B cell (primary cell): ENCODE measurements at regions not wholly inside any gene's neighbourhood (a gene's known extent, or its start where the extent isn't known, plus 50 kb on each side); places are given as distances from the start of the nearest gene placed in this dataset.

Source experiments
- ATAC-seq: fragments of 200-7000 bp; cut with Tn5 transposase; one replicate; pipeline ENCODE4 v1.10.0; 2021; ENCODE audit warnings: low read depth, mild to moderate bottlenecking, moderate number of reproducible peaks, moderate library complexity
- CTCF ChIA-PET: fragments of 350-600 bp; sonication (Branson Sonifier 250); formaldehyde crosslinking; loops from one replicate; lab custom pipeline; 2021; ENCODE audit warnings: antibody characterized with exemption, inconsistent platforms; lab: Charles Lee
- POLR2A ChIA-PET: fragments of 350-600 bp; sonication (Branson Sonifier 250); formaldehyde crosslinking; loops from one replicate; lab custom pipeline; 2021; ENCODE audit warnings: antibody characterized with exemption; lab: Charles Lee
- DNase-seq: peaks from one replicate; pipeline ENCODE4 v3.0.0; 2013
- H2AFZ ChIP-seq: 2 replicates; pipeline ENCODE4 v1.6.1; 2012; ENCODE audit warnings: mild to moderate bottlenecking, low read depth, low read length; ENCODE audit not compliant: insufficient read depth, poor library complexity, severe bottlenecking
- H3K27ac ChIP-seq, 2 donors: 1 replicate in 1 of 2; 2 replicates in 1 of 2; pipeline ENCODE4 v1.5.1; 2012 to 2013; ENCODE audit warnings: low read length in 2 of 2, mild to moderate bottlenecking in 2 of 2, moderate library complexity in 1 of 2
- H3K27me3 ChIP-seq, 4 experiments: fragments of 200-600 bp in 1 of 4; sonication (generic) in 1 of 4; replicated peaks in 1 of 4; 1 replicate in 2 of 4; 2 replicates in 2 of 4; pipeline versions ENCODE4 v1.6.1 to v1.7.0; 2013 to 2016; ENCODE audit warnings: low read length in 3 of 4, mild to moderate bottlenecking in 2 of 4, mixed read lengths in 1 of 4, moderate library complexity in 1 of 4; ENCODE audit not compliant: insufficient read depth in 4 of 4, control insufficient read depth in 3 of 4; ENCODE audit errors: control extremely low read depth in 1 of 4
- H3K36me3 ChIP-seq, 2 experiments: replicated peaks in 1 of 2; 1 replicate in 1 of 2; 2 replicates in 1 of 2; pipeline versions ENCODE4 v1.6.1 to v1.7.1; 2013; ENCODE audit warnings: low read length in 1 of 2; ENCODE audit not compliant: insufficient read depth in 2 of 2, control insufficient read depth in 1 of 2; ENCODE audit errors: control extremely low read depth in 1 of 2, extremely low read depth in 1 of 2
- H3K4me1 ChIP-seq, 2 donors: fragments of 200-600 bp in 1 of 2; sonication (generic) in 1 of 2; 1 replicate in 1 of 2; 2 replicates in 1 of 2; pipeline versions ENCODE4 v1.5.1 to v1.6.1; 2013 to 2017; ENCODE audit warnings: low read length in 2 of 2; ENCODE audit not compliant: control insufficient read depth in 2 of 2, insufficient read depth in 2 of 2
- H3K4me2 ChIP-seq: replicated peaks from 2 replicates; pipeline ENCODE3; 2012; ENCODE audit warnings: mild to moderate bottlenecking, low read depth, low read length; ENCODE audit not compliant: poor library complexity, severe bottlenecking
- H3K4me3 ChIP-seq, 5 experiments: fragments of 200-600 bp in 1 of 5; sonication (generic) in 1 of 5; 1 replicate in 3 of 5; 2 replicates in 2 of 5; pipeline versions ENCODE4 v1.5.1 to v1.7.0; 2011 to 2016; ENCODE audit warnings: low read length in 4 of 5, mild to moderate bottlenecking in 4 of 5, low read depth in 2 of 5, control low read depth in 1 of 5, moderate library complexity in 1 of 5; ENCODE audit not compliant: insufficient read depth in 1 of 5; ENCODE audit errors: control extremely low read depth in 1 of 5, extremely low read depth in 1 of 5
- H3K79me2 ChIP-seq: fragments of 200-600 bp; sonication (generic); one replicate; pipeline ENCODE4 v1.6.0; 2016; ENCODE audit warnings: low read length; ENCODE audit not compliant: control insufficient read depth, insufficient read depth
- H3K9ac ChIP-seq: fragments of 200-600 bp; sonication (generic); 2 replicates; pipeline ENCODE4 v1.6.1; 2017; ENCODE audit warnings: mild to moderate bottlenecking, low read length, moderate library complexity
- H3K9me3 ChIP-seq, 3 donors: one replicate each; pipeline versions ENCODE4 v1.6.1 to v1.7.1; 2013; ENCODE audit warnings: low read length in 2 of 3; ENCODE audit not compliant: control insufficient read depth in 2 of 3, insufficient read depth in 1 of 3; ENCODE audit errors: control extremely low read depth in 1 of 3
- H4K20me1 ChIP-seq: 2 replicates; pipeline ENCODE4 v1.6.0; 2012; ENCODE audit warnings: mild to moderate bottlenecking, low read length; ENCODE audit not compliant: insufficient read depth, control insufficient read depth, poor library complexity, severe bottlenecking
- H3K27ac Mint-ChIP-seq: one replicate; pipeline ENCODE4 v1.8.0; 2021; ENCODE audit warnings: mixed read lengths
- H3K27me3 Mint-ChIP-seq: one replicate; pipeline ENCODE4 v1.8.0; 2021; ENCODE audit warnings: mixed read lengths
- H3K4me1 Mint-ChIP-seq: one replicate; pipeline ENCODE4 v1.8.0; 2021; ENCODE audit warnings: mixed read lengths
- H3K4me3 Mint-ChIP-seq: one replicate; pipeline ENCODE4 v1.8.0; 2021; ENCODE audit warnings: mixed read lengths
- H3K9me3 Mint-ChIP-seq: one replicate; pipeline ENCODE4 v1.8.0; 2022; ENCODE audit warnings: mixed read lengths; ENCODE audit not compliant: insufficient read depth
- CTCF ChIP-seq: fragments of 200-600 bp; IDR thresholded peaks from one replicate; pipeline ENCODE4 v1.8.0; 2022; ENCODE audit warnings: antibody characterized with exemption, mild to moderate bottlenecking
- EZH2 ChIP-seq: IDR thresholded peaks from 2 replicates; pipeline ENCODE4 v1.6.1; 2012; ENCODE audit warnings: borderline replicate concordance, low read depth, mild to moderate bottlenecking, moderate library complexity, low read length; ENCODE audit not compliant: insufficient read depth, poor library complexity, severe bottlenecking
- WGBS: methylation state at CpG from one replicate; pipeline ENCODE4 v1.1.5; 2013; ENCODE audit warnings: missing lambda C conversion rate; ENCODE audit not compliant: insufficient coverage; 5-methylcytosine and 5-hydroxymethylcytosine counted together
- intact Hi-C: fragments of 100-400 bp; cut with micrococcal nuclease; formaldehyde crosslinking; loops from one replicate; pipeline ENCODE4 v1.10.0; 2022

- Histone ChIP-seq H3K79me2 (no peaks in the 10 kb centered on the region), H3K36me3 (no peaks in the 10 kb centered on the region), H2AFZ (no peak overlapping the region), H3K4me1 (no peaks in the 10 kb centered on the region), H3K4me3 (no peak overlapping the region), H3K27me3 (no peaks in the 10 kb centered on the region), H3K9me3 (peaks cover 0 to 3% (median 0%) of the 10 kb centered on the region in 3 donors), H3K27ac (no peak overlapping the region), H3K4me2 (no peak overlapping the region), H4K20me1 (no peaks in the 10 kb centered on the region), H3K9ac (no peak overlapping the region)
- no CpG with 5 or more reads among the region's 3 CpGs for WGBS
- Mint-ChIP-seq H3K4me1 (no peaks in the 10 kb centered on the region), H3K27me3 (no peaks in the 10 kb centered on the region), H3K27ac (no peak overlapping the region), H3K4me3 (no peak overlapping the region), H3K9me3 (peaks cover 3% of the 10 kb centered on the region)
- POLR2A ChIA-PET = no interaction called here
- DNase-seq = no peak
- intact Hi-C loops = no loop called here
- TF ChIP-seq CTCF = no peak
- TF ChIP-seq EZH2 = no peak
- no peak for ATAC-seq
- CTCF ChIA-PET = no interaction called here
Observed at GRCh38 chr3:73868688-73869315, 244.1 kb upstream of the PDZRN3 start.

DNA sequence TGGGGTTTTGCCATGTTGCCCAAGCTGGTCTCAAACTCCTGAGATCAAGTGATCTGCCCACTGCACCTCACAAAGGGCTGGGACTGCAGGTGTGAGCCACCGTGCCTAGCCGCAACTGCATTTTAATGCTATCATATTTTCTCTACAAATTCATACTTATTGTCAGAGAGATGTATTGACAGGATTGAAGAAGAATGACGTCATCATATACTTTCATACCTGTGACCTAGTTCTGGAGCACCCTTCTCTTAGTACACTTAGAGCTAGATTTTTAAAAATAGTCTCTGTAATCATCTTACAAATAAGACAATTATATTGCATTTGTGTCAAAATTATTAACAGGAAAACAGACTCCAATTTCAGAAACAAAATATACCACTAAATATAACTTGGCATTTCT, 242.8 kb upstream of the PDZRN3 start:
- Histone ChIP-seq H3K79me2 (no peaks in the 10 kb centered on the region), H3K4me3 (no peak overlapping the region), H3K4me1 (no peaks in the 10 kb centered on the region), H4K20me1 (no peaks in the 10 kb centered on the region), H3K9me3 (peaks cover 0 to 3% (median 0%) of the 10 kb centered on the region in 3 donors), H2AFZ (no peak overlapping the region), H3K36me3 (no peaks in the 10 kb centered on the region), H3K4me2 (no peak overlapping the region), H3K9ac (no peak overlapping the region), H3K27me3 (no peaks in the 10 kb centered on the region), H3K27ac (no peak overlapping the region)
- no peak overlapping the region for H3K4me3 Mint-ChIP-seq
- no peaks in the 10 kb centered on the region for H3K27me3 Mint-ChIP-seq
- no peak for DNase-seq
- intact Hi-C loops = no loop called here
- WGBS = no CpG with 5 or more reads among the region's 3 CpGs
- CTCF ChIA-PET = no interaction called here
- no peaks in the 10 kb centered on the region for H3K4me1 Mint-ChIP-seq
- no peak for TF ChIP-seq EZH2
- TF ChIP-seq CTCF = no peak
- POLR2A ChIA-PET = no interaction called here
- ATAC-seq = no peak
- H3K9me3 Mint-ChIP-seq = peaks cover 3% of the 10 kb centered on the region
- H3K27ac Mint-ChIP-seq = no peak overlapping the region
